HEK293 (cell line): ENCODE measurements at regions not wholly inside any gene's neighbourhood (a gene's known extent, or its start where the extent isn't known, plus 50 kb on each side); places are given as distances from the start of the nearest gene placed in this dataset.

ENCODE experiments used
- CTCF ChIA-PET: fragments of 350-600 bp; formaldehyde crosslinking; extraction: SDS; loops from one replicate; lab custom pipeline; 2021; ENCODE audit warnings: antibody characterized with exemption; lab: Yijun Ruan, JAX
- POLR2A ChIA-PET: fragments of 300-600 bp; formaldehyde crosslinking; extraction: SDS; loops from one replicate; lab custom pipeline; 2020; ENCODE audit warnings: antibody characterized with exemption, inconsistent platforms; lab: Yijun Ruan, JAX
- H3K27ac ChIP-seq: fragments of 200-500 bp; sonication (Bioruptor generic); 2 replicates; pipeline ENCODE4 v1.5.1; 2014; ENCODE audit warnings: low read depth, low read length, control low read depth, inconsistent platforms; ENCODE audit errors: extremely low read depth
- H3K36me3 ChIP-seq, 2 experiments: fragments of 200-500 bp in 1 of 2; sonication (Bioruptor generic) in 1 of 2; 1 replicate in 1 of 2; 2 replicates in 1 of 2; pipeline ENCODE4 v1.5.1; 2014 to 2017; ENCODE audit warnings: inconsistent platforms in 2 of 2, low read length in 2 of 2; ENCODE audit not compliant: control insufficient read depth in 2 of 2, insufficient read depth in 1 of 2
- H3K4me1 ChIP-seq: fragments of 200-500 bp; sonication (Bioruptor generic); 2 replicates; pipeline ENCODE4 v1.5.1; 2014; ENCODE audit warnings: mild to moderate bottlenecking, low read length, inconsistent platforms; ENCODE audit not compliant: control insufficient read depth, insufficient read depth
- H3K4me3 ChIP-seq: 2 replicates; pipeline ENCODE4 v1.5.1; 2011; ENCODE audit warnings: low read depth, mild to moderate bottlenecking, control low read depth, low read length, moderate library complexity
- H3K9me3 ChIP-seq: fragments of 200-500 bp; sonication (Bioruptor generic); 2 replicates; pipeline ENCODE4 v1.5.1; 2014; ENCODE audit warnings: low read depth, low read length, inconsistent platforms; ENCODE audit not compliant: control insufficient read depth, insufficient read depth
- ATF2 ChIP-seq: fragments of 450-650 bp; formaldehyde crosslinking; IDR thresholded peaks from 2 replicates; pipeline ENCODE4 v1.5.1; 2016; ENCODE audit warnings: missing biosample characterization, missing genetic modification characterization, low read depth
- EGR2 ChIP-seq: fragments of 450-650 bp; formaldehyde crosslinking; IDR thresholded peaks from 2 replicates; pipeline ENCODE4 v1.5.1; 2016; ENCODE audit warnings: low read depth, missing biosample characterization, missing genetic modification characterization
- KLF16 ChIP-seq: fragments of 450-650 bp; formaldehyde crosslinking; IDR thresholded peaks from 2 replicates; pipeline ENCODE4 v1.5.1; 2017; ENCODE audit warnings: missing biosample characterization, missing genetic modification characterization
- PRDM2 ChIP-seq: fragments of 450-650 bp; formaldehyde crosslinking; IDR thresholded peaks from 2 replicates; pipeline ENCODE4 v1.5.1; 2016; ENCODE audit warnings: missing biosample characterization, missing genetic modification characterization, borderline replicate concordance
- ZBTB6 ChIP-seq: fragments of 450-650 bp; formaldehyde crosslinking; IDR thresholded peaks from 2 replicates; pipeline ENCODE4 v1.5.1; 2017; ENCODE audit warnings: missing biosample characterization, missing genetic modification characterization
- ZFHX2 ChIP-seq: fragments of 450-650 bp; formaldehyde crosslinking; conservative IDR thresholded peaks from 2 replicates; pipeline ENCODE4 v1.5.1; 2016; ENCODE audit warnings: missing biosample characterization, missing genetic modification characterization
- ZFP69B ChIP-seq: fragments of 450-650 bp; formaldehyde crosslinking; IDR thresholded peaks from 2 replicates; pipeline ENCODE4 v1.5.1; 2016; ENCODE audit warnings: missing biosample characterization, missing genetic modification characterization
- ZIC2 ChIP-seq: fragments of 450-650 bp; formaldehyde crosslinking; IDR thresholded peaks from 2 replicates; pipeline ENCODE4 v1.5.1; 2016; ENCODE audit warnings: missing biosample characterization, missing genetic modification characterization
- ZNF121 ChIP-seq: fragments of 450-650 bp; formaldehyde crosslinking; IDR thresholded peaks from 2 replicates; pipeline ENCODE4 v1.5.1; 2016; ENCODE audit warnings: missing biosample characterization, missing genetic modification characterization
- ZNF157 ChIP-seq: fragments of 450-650 bp; formaldehyde crosslinking; IDR thresholded peaks from 2 replicates; pipeline ENCODE4 v1.5.1; 2016; ENCODE audit warnings: missing biosample characterization, missing genetic modification characterization
- ZNF16 ChIP-seq: fragments of 450-650 bp; formaldehyde crosslinking; IDR thresholded peaks from 2 replicates; pipeline ENCODE4 v1.5.1; 2016; ENCODE audit warnings: low read depth, missing biosample characterization, missing genetic modification characterization
- ZNF18 ChIP-seq: fragments of 450-650 bp; formaldehyde crosslinking; IDR thresholded peaks from 2 replicates; pipeline ENCODE4 v1.5.1; 2016; ENCODE audit warnings: missing biosample characterization, missing genetic modification characterization
- ZNF2 ChIP-seq: fragments of 450-650 bp; formaldehyde crosslinking; IDR thresholded peaks from 2 replicates; pipeline ENCODE4 v1.5.1; 2016; ENCODE audit warnings: missing biosample characterization, missing genetic modification characterization
- ZNF24 ChIP-seq: fragments of 450-650 bp; formaldehyde crosslinking; IDR thresholded peaks from 2 replicates; pipeline ENCODE4 v1.5.1; 2016; ENCODE audit warnings: missing biosample characterization, missing genetic modification characterization
- ZNF362 ChIP-seq: fragments of 450-650 bp; formaldehyde crosslinking; IDR thresholded peaks from 2 replicates; pipeline ENCODE4 v1.5.1; 2016; ENCODE audit warnings: missing biosample characterization, missing genetic modification characterization
- ZNF785 ChIP-seq: fragments of 450-650 bp; formaldehyde crosslinking; IDR thresholded peaks from 2 replicates; pipeline ENCODE4 v1.5.1; 2016; ENCODE audit warnings: missing biosample characterization, missing genetic modification characterization
- ZSCAN16 ChIP-seq: fragments of 450-650 bp; formaldehyde crosslinking; IDR thresholded peaks from 2 replicates; pipeline ENCODE4 v1.5.1; 2016; ENCODE audit warnings: missing biosample characterization, missing genetic modification characterization
- ZSCAN30 ChIP-seq: fragments of 450-650 bp; IDR thresholded peaks from 2 replicates; pipeline ENCODE4 v1.5.1; 2018; ENCODE audit warnings: missing biosample characterization, mild to moderate bottlenecking, missing genetic modification characterization, moderate library complexity
- ZSCAN5A ChIP-seq: fragments of 450-650 bp; formaldehyde crosslinking; IDR thresholded peaks from 2 replicates; pipeline ENCODE4 v1.5.1; 2016; ENCODE audit warnings: missing biosample characterization, missing genetic modification characterization

GRCh38 chr1:229132106-229132443, 138.8 kb upstream of the RAB4A start:
- H3K4me3 ChIP-seq: no peak overlapping the region
- no peaks in the 10 kb centered on the region for H3K9me3 ChIP-seq
- H3K4me1 ChIP-seq: 0 out of 2 replicates have a peak, but pooled peaks cover 2% of the 10 kb centered on the region
- ChIA-PET CTCF (interaction anchor here (0.9 kb wide), 1 partner anchor 275 kb away, joined by 3 read pairs; no protein-coding TSS in a partner anchor), POLR2A (no interaction called here)
- no peak overlapping the region for H3K27ac ChIP-seq
- H3K36me3 ChIP-seq: no peaks in the 10 kb centered on the region
- no peak for TF ChIP-seq ZNF785
- TF ChIP-seq ZIC2 (tag by site-specific recombination): no peak
- TF ChIP-seq ZSCAN30 (tag by site-specific recombination): no peak
- TF ChIP-seq ZNF16 (tag by site-specific recombination): no peak
- no peak for TF ChIP-seq ZSCAN16 (tag by site-specific recombination)
- no peak for TF ChIP-seq ZNF121 (tag by site-specific recombination)
- no peak for TF ChIP-seq ZNF2 (tag by site-specific recombination)
- no peak for TF ChIP-seq KLF16 (tag by site-specific recombination)
- no peak for TF ChIP-seq ATF2

- ChIA-PET POLR2A (no interaction called here), CTCF (interaction anchor here (0.5 kb wide), 1 partner anchor 380 kb away, joined by 4 read pairs; no protein-coding TSS in a partner anchor)
- no peaks in the 10 kb centered on the region for H3K36me3 ChIP-seq
- TF ChIP-seq ZNF157 (tag by site-specific recombination) (no peak), ZSCAN5A (tag by site-specific recombination) (no peak), EGR2 (no peak), PRDM2 (tag by site-specific recombination) (no peak), ZIC2 (tag by site-specific recombination) (no peak), ZNF18 (no peak), ZFHX2 (tag by site-specific recombination) (no peak), ZNF24 (no peak), ZNF362 (no peak), ZBTB6 (tag by site-specific recombination) (no peak), ZFP69B (tag by site-specific recombination) (no peak)
- peaks cover 3% of the 10 kb centered on the region for H3K4me1 ChIP-seq
- H3K9me3 ChIP-seq: no peaks in the 10 kb centered on the region
- no peak overlapping the region for H3K27ac ChIP-seq
- no peak overlapping the region for H3K4me3 ChIP-seq
Observed at GRCh38 chr1:229132706-229133105, 138.2 kb upstream of the RAB4A start.
